ENCODE measurements at regions not wholly inside any gene's neighbourhood (a gene's known extent, or its start where the extent isn't known, plus 50 kb on each side); places are given as distances from the start of the nearest gene placed in this dataset.
A peak's percentile ranks its signal among the peaks of the same experiment; 100 is the strongest.
"Not testable (repeated sequence)": the region's sequence is repeated elsewhere in the genome, so short reads cannot be mapped to it uniquely, and the experiment has no call there.

GRCh38 chr14:34147461-34147860 is 196.6 kb upstream of the EGLN3 start:
- CTCF ChIA-PET: no interaction called here
- Mint-ChIP-seq H3K27me3 (ENCODE audit: unreplicated experiment) (no peaks in the 10 kb centered on the region), H3K4me3 (ENCODE audit: low read depth, unreplicated experiment) (no peak overlapping the region), H3K4me1 (ENCODE audit: low read depth, unreplicated experiment) (no peaks in the 10 kb centered on the region), H3K27ac (ENCODE audit: unreplicated experiment) (no peak overlapping the region), H3K36me3 (ENCODE audit: insufficient read depth, unreplicated experiment) (no peaks in the 10 kb centered on the region), H3K9me3 (ENCODE audit: low read depth, unreplicated experiment) (peaks cover 4% of the 10 kb centered on the region)
- TF ChIP-seq CTCF (IDR thresholded peaks at IDR 0.05; ENCODE audit: unreplicated experiment): no peak
- no peak for DNase-seq
- BruUV-seq (replicated peaks): no TSS peak
- intact Hi-C loops (cut with micrococcal nuclease; ENCODE audit: unreplicated experiment): no loop called here

GRCh38 chr14:34140127-34140526 is 189.3 kb upstream of the EGLN3 start:
- H3K27me3 Mint-ChIP-seq (ENCODE audit: unreplicated experiment); DNase-seq; H3K36me3 Mint-ChIP-seq (ENCODE audit: insufficient read depth, unreplicated experiment); H3K27ac Mint-ChIP-seq (ENCODE audit: unreplicated experiment); H3K4me3 Mint-ChIP-seq (ENCODE audit: low read depth, unreplicated experiment); H3K9me3 Mint-ChIP-seq (ENCODE audit: low read depth, unreplicated experiment); intact Hi-C loops (cut with micrococcal nuclease; ENCODE audit: unreplicated experiment); CTCF ChIA-PET; BruUV-seq (replicated peaks): not testable (repeated sequence)
- H3K4me1 Mint-ChIP-seq (ENCODE audit: low read depth, unreplicated experiment): peaks cover 29% of the 10 kb centered on the region

DNA sequence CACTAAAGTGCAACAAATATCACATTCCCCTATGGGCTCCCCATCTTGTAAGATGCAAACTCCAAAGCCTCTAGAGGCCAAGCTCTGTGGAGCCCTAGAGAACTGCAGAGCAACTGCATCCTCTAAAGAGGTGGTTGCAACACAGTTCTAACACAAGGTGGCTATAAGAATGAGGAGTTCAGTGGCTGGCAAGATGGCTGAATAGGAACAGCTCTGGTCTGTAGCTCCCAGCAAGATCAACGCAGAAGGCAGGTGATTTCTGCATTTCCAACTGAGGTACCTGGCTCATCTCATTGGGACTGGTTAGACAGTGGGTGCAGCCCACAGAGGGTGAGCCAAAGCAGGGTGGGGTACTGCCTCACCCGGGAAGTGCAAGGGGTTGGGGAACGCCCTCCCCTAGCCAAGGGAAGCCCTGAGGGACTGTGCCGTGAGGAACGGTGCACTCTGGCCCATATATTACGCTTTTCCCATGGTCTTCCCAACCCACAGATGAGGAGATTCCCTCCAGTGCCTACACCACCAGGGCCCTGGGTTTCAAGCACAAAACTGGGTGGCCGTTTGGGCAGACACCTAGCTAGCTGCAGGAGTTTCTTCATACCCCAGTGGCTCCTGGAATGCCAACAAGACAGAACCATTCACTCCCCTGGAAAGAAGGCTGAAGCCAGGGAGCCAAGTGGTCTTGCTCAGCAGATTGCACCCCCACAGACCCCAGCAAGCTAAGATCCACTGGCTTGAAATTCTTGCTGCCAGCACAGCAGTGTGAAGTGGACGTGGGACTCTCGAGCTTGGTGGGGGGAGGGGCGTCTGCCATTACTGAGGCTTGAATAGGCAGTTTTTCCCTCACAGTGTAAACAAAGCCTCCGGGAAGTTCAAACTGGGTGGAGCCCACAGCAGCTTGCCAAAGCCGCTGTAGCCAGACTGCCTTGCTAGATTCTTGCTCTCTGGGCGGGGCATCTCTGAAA is 188.6 kb upstream of the EGLN3 start:
- H3K27me3 Mint-ChIP-seq (ENCODE audit: unreplicated experiment); intact Hi-C loops (cut with micrococcal nuclease; ENCODE audit: unreplicated experiment); H3K4me3 Mint-ChIP-seq (ENCODE audit: low read depth, unreplicated experiment); H3K9me3 Mint-ChIP-seq (ENCODE audit: low read depth, unreplicated experiment); BruUV-seq (replicated peaks); H3K27ac Mint-ChIP-seq (ENCODE audit: unreplicated experiment); H3K36me3 Mint-ChIP-seq (ENCODE audit: insufficient read depth, unreplicated experiment): not testable (repeated sequence)
- CTCF ChIA-PET: interaction anchor here (0.9 kb wide), 1 partner anchor 41 kb away, joined by 3 read pairs; no protein-coding TSS in a partner anchor
- H3K4me1 Mint-ChIP-seq (ENCODE audit: low read depth, unreplicated experiment): peaks cover 29% of the 10 kb centered on the region
- DNase-seq: peak; percentile 73

- TF ChIP-seq CTCF (IDR thresholded peaks at IDR 0.05; ENCODE audit: unreplicated experiment): no peak
Observed at GRCh38 chr14:34138175-34138574, 187.3 kb upstream of the EGLN3 start.

GRCh38 chr14:34137001-34137745 is 186.3 kb upstream of the EGLN3 start:
- intact Hi-C loops (cut with micrococcal nuclease; ENCODE audit: unreplicated experiment): no loop called here
- DNase-seq: no peak
- TF ChIP-seq CTCF (IDR thresholded peaks at IDR 0.05; ENCODE audit: unreplicated experiment): no peak
- Mint-ChIP-seq H3K4me3 (ENCODE audit: low read depth, unreplicated experiment) (no peak overlapping the region), H3K27ac (ENCODE audit: unreplicated experiment) (no peak overlapping the region), H3K9me3 (ENCODE audit: low read depth, unreplicated experiment) (peaks cover 3% of the 10 kb centered on the region), H3K36me3 (ENCODE audit: insufficient read depth, unreplicated experiment) (peaks cover 10% of the 10 kb centered on the region), H3K4me1 (ENCODE audit: low read depth, unreplicated experiment) (peaks cover 29% of the 10 kb centered on the region), H3K27me3 (ENCODE audit: unreplicated experiment) (peaks cover 6% of the 10 kb centered on the region)
- BruUV-seq (replicated peaks): no TSS peak
- CTCF ChIA-PET: no interaction called here

More at GRCh38 chr14:34138175-34138574, 187.3 kb upstream of the EGLN3 start:
- intact Hi-C loops (cut with micrococcal nuclease; ENCODE audit: unreplicated experiment): no loop called here
- H3K27me3 Mint-ChIP-seq (ENCODE audit: unreplicated experiment): no peaks in the 10 kb centered on the region
- CTCF ChIA-PET: interaction anchor here (0.6 to 0.9 kb wide), 2 partner anchors 40 to 436 kb away, joined by 3 read pairs; no protein-coding TSS in a partner anchor
- H3K27ac Mint-ChIP-seq (ENCODE audit: unreplicated experiment): no peak overlapping the region
- BruUV-seq (replicated peaks): no TSS peak
- peaks cover 6% of the 10 kb centered on the region for H3K36me3 Mint-ChIP-seq (ENCODE audit: insufficient read depth, unreplicated experiment)
- peaks cover 7% of the 10 kb centered on the region for H3K9me3 Mint-ChIP-seq (ENCODE audit: low read depth, unreplicated experiment)
- no peak overlapping the region for H3K4me3 Mint-ChIP-seq (ENCODE audit: low read depth, unreplicated experiment)
- DNase-seq: no peak
- H3K4me1 Mint-ChIP-seq (ENCODE audit: low read depth, unreplicated experiment): peaks cover 29% of the 10 kb centered on the region

Measured in Calu3 (cell line).